D721Med (cell line): ENCODE measurements at regions not wholly inside any gene's neighbourhood (a gene's known extent, or its start where the extent isn't known, plus 50 kb on each side); places are given as distances from the start of the nearest gene placed in this dataset.

Experiments used
- DNase-seq: peaks from one replicate; pipeline ENCODE4 v3.0.0; 2011; ENCODE audit warnings: low spot score; ENCODE audit not compliant: insufficient read length
- FAIRE-seq: peaks from 2 replicates; lab custom pipeline; 2011; peaks lifted over from hg19 to GRCh38; lab: Jason Lieb, UNC
- CTCF ChIP-seq: IDR thresholded peaks from 2 replicates; pipeline ENCODE4 v1.5.1; 2012; ENCODE audit warnings: mild to moderate bottlenecking, control low read depth; ENCODE audit not compliant: insufficient read depth; ENCODE audit errors: missing control alignments

- DNase-seq, result no peak
- FAIRE-seq, result no peak
- no peak for TF ChIP-seq CTCF
Measured at GRCh38 chr16:50464325-50465290, 83.6 kb upstream of the NKD1 start.

- DNase-seq, result no peak
- FAIRE-seq, result no peak
- no peak for TF ChIP-seq CTCF
Measured at GRCh38 chr16:50463581-50464324, 84.4 kb upstream of the NKD1 start.

GRCh38 chr16:50462793-50463507, 85.2 kb upstream of the NKD1 start:
- no peak for TF ChIP-seq CTCF
- FAIRE-seq, result no peak
- DNase-seq, result no peak

GRCh38 chr16:50461400-50461760, 86.8 kb upstream of the NKD1 start:
- FAIRE-seq (no peak), DNase-seq (no peak)
- no peak for TF ChIP-seq CTCF

- DNase-seq (no peak), FAIRE-seq (no peak)
- no peak for TF ChIP-seq CTCF
Measured at GRCh38 chr16:50460538-50461399, 87.4 kb upstream of the NKD1 start.

- no peak for TF ChIP-seq CTCF
- FAIRE-seq (no peak), DNase-seq (no peak)
Measured at GRCh38 chr16:50459496-50460080, 88.6 kb upstream of the NKD1 start.
